Hematopoietic multipotent progenitor cell treated with erythropoietin and hydrocortisone succinate and interleukin-3 and kit ligand, for 8 days (in vitro differentiated cells): ENCODE measurements at regions not wholly inside any gene's neighbourhood (a gene's known extent, or its start where the extent isn't known, plus 50 kb on each side); places are given as distances from the start of the nearest gene placed in this dataset.
A peak's percentile ranks its signal among the peaks of the same experiment; 100 is the strongest.

Source experiments
- DNase-seq: peaks from one replicate; pipeline ENCODE4 v3.0.0-alpha.2; 2015

- no peak for DNase-seq
These were observed 239.9 kb downstream of the PAX3 start for GRCh38 chr2:222058819-222059445.

DNA sequence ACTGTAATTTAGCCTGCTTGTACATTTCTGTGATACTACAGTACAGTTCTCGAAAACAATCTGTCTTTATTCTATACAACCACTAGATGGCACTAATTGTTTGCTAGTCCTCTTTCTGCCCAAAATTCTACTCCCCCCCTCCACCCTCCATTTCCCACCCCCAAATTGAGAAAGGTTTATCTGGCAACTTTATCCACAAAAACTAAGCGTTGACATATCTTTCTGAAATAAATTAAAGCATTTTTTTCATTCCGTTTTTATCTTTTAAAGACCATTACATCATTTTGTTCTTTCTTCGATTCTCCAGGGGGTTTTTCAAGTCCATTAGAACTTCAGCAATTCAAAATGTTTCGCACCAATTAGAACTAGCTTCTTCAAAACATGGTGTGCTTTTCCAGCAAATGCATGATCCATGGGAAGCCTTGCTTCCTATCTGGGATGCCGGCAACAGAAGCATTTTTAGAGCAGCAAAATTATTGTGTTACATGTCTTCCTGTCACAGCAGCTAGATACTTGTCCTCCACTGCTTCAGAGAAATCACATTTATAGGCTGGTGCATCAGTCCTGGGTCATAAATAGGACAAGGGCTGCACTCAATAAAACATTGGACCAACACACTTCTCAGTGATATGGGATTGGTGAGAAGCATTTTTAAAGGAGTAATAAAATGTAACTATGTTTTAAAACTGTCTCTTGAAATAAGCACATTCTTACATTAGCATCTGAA lies 241.3 kb downstream of the PAX3 start:
- DNase-seq, result peak; percentile 6

DNA sequence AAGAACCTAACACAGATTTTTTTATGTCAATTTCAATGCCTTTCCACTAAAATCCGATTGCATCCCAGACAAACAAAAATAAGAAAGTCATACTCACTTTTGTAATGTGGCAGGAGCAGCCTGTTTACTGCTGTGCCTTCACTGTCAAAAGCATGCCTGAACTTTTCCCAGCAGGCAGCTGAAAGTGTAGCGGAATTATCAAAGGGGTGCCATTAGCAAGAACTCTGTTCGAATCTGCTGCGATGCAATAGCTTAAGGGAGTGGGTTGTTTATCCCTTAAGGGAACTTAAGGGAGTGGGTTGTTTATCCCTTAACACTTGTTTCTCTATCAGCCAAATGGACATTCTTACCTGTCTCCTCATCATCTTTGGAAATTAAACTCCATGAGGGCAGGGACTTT lies 243.5 kb downstream of the PAX3 start:
- no peak for DNase-seq

- DNase-seq, result no peak
These were observed 244.0 kb downstream of the PAX3 start for GRCh38 chr2:222054813-222055212.

DNA sequence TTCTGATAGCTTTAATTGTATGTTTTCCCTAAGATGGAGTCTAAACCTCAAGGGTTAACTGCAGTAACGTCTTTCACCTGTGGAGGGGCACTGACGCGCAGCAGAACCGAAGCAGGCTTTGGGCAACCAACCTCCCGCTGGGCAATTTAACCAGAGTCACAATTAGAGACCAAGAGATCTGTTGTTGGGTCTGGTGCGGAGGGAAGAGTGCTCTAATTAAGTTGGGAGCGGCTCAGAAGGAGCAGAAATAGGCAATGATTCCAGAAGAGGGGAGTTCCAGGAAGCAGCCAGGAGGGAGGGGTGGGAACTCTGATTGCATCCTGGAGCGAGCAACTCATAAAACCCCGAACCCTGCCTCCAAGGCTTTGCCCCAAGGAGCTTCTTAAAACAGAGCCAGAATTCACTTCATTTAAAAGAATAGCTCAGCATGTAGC lies 245.8 kb downstream of the PAX3 start:
- DNase-seq, result no peak

DNA sequence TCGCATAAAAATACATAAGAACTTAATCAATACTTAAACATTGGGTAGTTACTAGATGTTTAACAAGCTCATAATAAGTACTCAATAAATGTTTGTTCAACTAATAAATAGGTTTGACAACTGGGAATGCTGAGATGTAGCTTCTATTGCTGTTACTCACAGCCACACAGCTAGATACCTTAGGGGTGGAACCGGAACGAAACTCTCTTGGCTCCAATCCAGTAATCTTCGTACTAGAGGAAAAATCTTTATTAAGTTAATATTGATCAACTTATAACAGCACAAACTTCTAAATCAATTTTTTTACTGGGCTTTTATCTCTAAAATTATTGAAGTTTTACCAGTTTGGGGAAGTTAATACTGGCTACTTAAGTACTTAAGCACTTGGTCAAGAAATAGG lies 247.8 kb downstream of the PAX3 start:
- no peak for DNase-seq

GRCh38 chr2:222049946-222050345 lies 248.9 kb downstream of the PAX3 start:
- no peak for DNase-seq

- DNase-seq, result no peak
These were observed 254.9 kb downstream of the PAX3 start for GRCh38 chr2:222043897-222044296.

- no peak for DNase-seq
These were observed 256.1 kb downstream of the PAX3 start for GRCh38 chr2:222042666-222043065.

DNA sequence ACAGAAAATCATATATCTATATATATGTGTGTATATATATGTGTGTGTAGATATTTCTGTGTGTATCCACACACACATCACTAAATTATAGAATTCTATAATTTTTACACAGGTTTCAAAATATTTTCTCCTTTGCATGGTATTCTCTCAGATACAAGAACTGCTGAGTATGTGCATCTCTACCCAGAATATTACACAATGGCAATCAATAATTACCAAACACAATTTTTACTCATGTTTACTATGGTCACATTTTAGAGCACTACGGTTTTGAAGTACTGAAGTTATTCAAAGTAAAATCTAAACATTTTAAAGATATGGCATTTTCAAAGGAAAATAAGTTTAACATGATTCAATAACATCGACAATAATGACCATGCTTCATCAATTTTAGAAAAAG lies 258.5 kb downstream of the PAX3 start:
- DNase-seq, result no peak

DNA sequence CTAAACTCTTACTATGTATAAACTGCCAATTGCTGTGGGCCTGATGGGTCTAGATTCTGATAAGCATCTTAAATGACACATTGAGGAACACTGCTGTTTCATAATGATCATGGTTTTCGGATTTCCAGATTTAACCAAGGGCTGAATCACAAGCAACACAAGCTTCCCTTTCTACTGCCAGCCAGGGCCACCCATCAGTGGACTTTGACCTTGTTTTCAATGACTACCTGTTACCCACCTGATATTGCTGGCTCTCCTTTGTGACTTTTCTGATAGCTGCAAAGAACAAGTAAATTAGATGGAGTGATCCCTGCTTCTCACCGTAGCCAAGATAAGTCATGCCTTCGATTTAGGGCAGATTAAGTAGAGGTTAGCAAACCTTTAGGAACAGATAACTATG lies 259.0 kb downstream of the PAX3 start:
- no peak for DNase-seq

DNA sequence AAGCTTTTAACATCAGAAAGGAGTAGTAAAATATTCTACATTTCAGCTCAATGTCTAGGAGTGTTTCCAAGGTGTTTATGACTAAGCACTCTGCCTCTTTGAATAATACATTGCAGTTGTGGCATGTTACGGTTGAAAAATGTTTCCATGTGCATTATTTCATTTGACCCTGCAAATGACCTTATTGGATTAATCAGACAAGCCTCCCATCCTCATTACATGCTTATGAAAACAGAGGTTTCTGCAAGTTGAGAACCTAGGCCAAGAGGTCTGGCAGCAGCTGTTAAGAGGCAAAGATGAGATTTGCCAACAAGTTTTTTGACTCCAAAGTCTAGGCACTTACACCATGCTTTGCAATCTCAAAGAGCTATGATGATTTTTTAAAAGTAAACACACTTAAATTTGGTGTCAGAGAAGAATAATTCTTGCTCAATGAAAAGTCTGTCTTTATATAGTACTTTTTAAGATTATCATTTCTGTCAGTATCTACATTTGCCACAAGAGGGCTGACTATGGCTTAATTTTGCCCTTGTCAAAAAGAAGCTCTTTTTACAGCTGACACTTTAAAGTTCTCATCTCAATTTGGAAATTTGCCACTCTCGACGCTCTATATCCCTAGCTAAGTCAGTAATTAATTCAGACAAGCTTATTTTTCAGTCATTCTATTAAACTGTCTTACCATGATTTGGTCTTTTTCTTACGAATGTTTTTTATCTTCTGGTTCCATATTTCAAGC lies 260.6 kb downstream of the PAX3 start:
- DNase-seq, result peak; percentile 4

DNA sequence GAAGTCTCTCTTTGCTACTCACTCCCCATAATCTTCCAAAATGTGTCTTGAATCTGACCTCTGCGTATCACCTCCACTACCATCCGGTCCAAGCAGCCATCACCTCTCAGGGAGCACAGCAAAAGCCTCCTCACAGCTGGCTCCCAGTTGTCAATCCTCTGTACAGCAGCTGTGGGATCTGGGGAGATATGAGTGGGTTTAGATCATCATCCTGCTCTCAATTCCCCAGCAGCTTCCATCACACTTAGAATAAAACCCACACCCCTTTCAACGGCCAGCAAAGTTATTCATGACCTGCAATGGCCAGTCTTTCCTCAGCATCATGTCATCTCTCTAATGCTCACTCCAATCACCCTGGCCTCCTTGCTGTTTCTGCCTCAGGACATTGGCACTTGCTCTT lies 261.6 kb downstream of the PAX3 start:
- no peak for DNase-seq

- no peak for DNase-seq
These were observed 264.7 kb downstream of the PAX3 start for GRCh38 chr2:222034058-222034457.

- DNase-seq, result no peak
These were observed 265.3 kb downstream of the PAX3 start for GRCh38 chr2:222033541-222033940.

GRCh38 chr2:222025881-222026271 lies 272.9 kb downstream of the PAX3 start:
- no peak for DNase-seq

DNA sequence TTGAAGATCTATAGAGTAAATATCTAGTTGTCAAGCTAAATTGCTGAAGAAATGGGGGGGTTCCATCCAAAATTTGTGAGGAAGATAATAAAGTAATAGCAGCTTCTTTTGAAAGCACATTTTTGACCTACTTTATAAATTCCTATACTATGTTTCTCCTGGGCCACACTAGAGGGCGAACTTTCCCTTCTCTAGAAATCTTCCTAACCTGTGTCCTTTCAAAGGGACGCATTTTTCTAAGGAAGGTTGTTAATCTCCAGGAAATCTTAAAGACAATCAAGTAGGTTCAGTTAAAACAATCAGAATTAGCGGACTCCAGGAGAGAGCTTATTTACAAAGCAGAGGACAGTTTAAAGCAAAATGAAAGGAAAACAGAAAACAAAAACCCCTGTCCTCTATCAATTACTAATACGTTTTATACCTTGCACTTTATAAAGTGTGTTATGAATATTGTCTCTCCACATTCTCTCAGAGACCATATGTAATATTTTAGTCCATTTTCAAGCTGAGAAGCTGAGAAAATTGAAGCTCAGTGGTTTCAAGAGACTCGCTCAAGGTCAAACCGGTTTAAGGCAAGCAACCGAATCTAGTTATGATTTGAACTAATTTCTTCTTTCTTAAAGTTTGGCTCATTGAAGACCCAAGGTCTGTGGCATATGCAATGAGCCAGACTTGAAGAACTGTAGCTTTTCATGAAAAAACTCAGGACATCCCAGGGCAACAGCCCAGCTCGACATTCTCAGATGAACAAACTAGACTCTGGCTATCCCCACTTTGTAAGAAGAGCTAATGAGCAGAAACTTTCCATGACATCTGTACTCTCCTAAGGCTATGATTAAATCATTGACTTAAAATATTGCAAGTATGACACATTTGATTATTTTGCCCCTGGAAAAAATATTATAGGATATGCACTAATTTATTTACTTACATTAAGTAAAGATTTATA lies 273.6 kb downstream of the PAX3 start:
- peak; percentile 32 for DNase-seq

DNA sequence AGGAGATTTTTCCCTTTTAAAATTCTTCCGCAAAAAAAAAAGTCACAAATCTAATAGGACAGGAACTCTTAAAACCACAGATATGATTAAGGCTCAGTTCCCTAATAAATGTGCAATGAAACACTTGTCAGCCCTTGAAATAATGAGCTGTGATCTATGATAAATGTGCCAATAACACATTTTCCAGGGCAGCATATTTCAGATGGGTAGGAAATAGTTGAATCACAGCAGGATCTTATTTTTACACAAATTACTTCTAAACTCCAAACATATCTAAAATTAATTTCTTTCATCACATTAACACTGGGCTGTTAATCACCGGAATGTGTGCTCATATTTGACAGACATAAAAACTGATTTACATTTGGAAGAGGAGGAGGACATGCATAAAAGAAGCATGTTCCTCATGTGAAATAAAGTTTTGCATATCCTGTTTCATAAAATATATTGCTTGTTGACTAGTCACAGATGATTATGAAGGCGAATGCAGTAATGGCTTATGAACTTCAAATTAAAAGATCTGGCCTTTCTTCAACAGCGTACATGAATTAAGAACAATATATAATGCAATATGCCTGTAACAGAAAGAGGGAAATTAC lies 281.4 kb downstream of the PAX3 start:
- DNase-seq, result no peak

GRCh38 chr2:222013889-222014288 lies 284.9 kb downstream of the PAX3 start:
- DNase-seq, result no peak

DNA sequence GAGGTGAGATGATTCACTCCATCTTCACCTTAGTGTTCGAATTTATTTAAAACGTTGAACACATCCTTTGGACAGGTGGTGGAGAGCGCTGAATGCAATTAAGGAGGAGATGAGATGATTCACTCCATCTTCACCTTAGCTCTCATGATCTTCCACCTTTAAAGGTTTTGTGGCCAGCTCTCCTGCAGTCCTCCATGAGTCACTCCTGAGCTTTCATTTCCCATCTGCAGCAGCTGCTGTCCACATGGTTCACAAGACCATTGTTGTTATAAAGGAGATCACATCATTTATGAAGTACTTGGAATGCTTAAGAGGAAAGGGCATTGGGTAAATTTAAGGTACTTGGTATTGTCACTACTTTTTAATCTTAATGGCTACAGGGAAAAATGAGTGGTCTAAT lies 298.5 kb downstream of the PAX3 start:
- no peak for DNase-seq

- no peak for DNase-seq
These were observed 299.1 kb downstream of the PAX3 start for GRCh38 chr2:221999717-222000116.

DNA sequence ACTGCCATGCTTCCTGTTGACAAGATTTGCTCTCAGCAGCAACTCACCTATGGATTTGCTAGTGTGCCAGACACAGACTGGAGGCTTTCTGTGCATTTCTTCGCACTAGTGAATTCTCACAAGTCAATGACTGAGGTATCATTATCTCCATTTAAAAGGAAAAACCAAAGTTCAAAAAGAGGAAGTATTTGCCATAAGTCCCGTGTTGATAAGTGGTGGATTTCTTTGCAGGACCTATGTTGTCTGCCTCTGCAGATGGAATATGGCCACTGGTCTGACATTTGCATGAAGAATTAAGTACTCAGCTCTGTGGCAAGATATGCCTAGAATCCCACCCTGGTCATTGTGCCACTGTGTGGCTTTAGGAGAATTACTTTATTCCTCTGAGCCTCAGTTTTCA lies 299.6 kb downstream of the PAX3 start:
- DNase-seq, result peak; percentile 40

DNA sequence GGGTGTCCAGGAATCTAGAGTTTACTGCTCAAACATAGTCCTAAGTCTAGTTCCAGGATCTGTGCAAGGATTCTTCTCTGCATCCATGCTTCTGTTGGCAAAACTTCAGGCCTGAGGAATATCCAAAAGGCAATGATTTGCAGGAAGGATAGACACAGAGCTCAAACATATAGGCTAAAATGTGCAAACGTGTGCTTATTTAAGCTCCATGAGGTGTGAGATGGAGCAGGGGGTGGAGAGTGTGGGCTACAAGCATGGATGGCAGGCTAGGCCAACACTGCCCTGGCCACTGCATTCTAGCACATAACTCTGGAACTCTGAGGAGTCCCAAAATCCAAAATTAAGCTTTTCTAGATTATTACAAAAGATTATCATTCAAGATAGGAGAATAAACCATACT lies 301.1 kb downstream of the PAX3 start:
- DNase-seq, result no peak
